ENCODE measurements at regions not wholly inside any gene's neighbourhood (a gene's known extent, or its start where the extent isn't known, plus 50 kb on each side); places are given as distances from the start of the nearest gene placed in this dataset.

GRCh38 chr10:47225219-47225927, 74.6 kb upstream of the GDF10 start:
- DNase-seq (ENCODE audit: low read depth in 1 of 2, low spot score in 1 of 2): no peak

GRCh38 chr10:47225928-47226645, 73.9 kb upstream of the GDF10 start:
- no peak for DNase-seq (ENCODE audit: low read depth in 1 of 2, low spot score in 1 of 2)

- DNase-seq (ENCODE audit: low read depth in 1 of 2, low spot score in 1 of 2): no peak
Measured at GRCh38 chr10:47230482-47230881, 69.5 kb upstream of the GDF10 start.

GRCh38 chr10:47230957-47231356, 69.0 kb upstream of the GDF10 start:
- no peak for DNase-seq (ENCODE audit: low read depth in 1 of 2, low spot score in 1 of 2)

GRCh38 chr10:47231414-47231813, 68.6 kb upstream of the GDF10 start:
- DNase-seq (ENCODE audit: low read depth in 1 of 2, low spot score in 1 of 2): no peak

- DNase-seq (ENCODE audit: low read depth in 1 of 2, low spot score in 1 of 2): no peak
Measured at GRCh38 chr10:47233631-47234030, 66.4 kb upstream of the GDF10 start.

GRCh38 chr10:47235484-47235883, 64.5 kb upstream of the GDF10 start:
- DNase-seq (ENCODE audit: low read depth in 1 of 2, low spot score in 1 of 2): no peak

GRCh38 chr10:47237316-47238260, 62.4 kb upstream of the GDF10 start:
- no peak for DNase-seq (ENCODE audit: low read depth in 1 of 2, low spot score in 1 of 2)

GRCh38 chr10:47238331-47239095, 61.5 kb upstream of the GDF10 start:
- no peak for DNase-seq (ENCODE audit: low read depth in 1 of 2, low spot score in 1 of 2)

GRCh38 chr10:47239211-47239610, 60.8 kb upstream of the GDF10 start:
- DNase-seq (ENCODE audit: low read depth in 1 of 2, low spot score in 1 of 2): no peak

- DNase-seq (ENCODE audit: low read depth in 1 of 2, low spot score in 1 of 2): no peak
Measured at GRCh38 chr10:47240173-47240572, 59.8 kb upstream of the GDF10 start.

- no peak for DNase-seq (ENCODE audit: low read depth in 1 of 2, low spot score in 1 of 2)
Measured at GRCh38 chr10:47241256-47241655, 58.7 kb upstream of the GDF10 start.

GRCh38 chr10:47241946-47242867, 57.8 kb upstream of the GDF10 start:
- no peak for DNase-seq (ENCODE audit: low read depth in 1 of 2, low spot score in 1 of 2)

GRCh38 chr10:47243356-47243755, 56.6 kb upstream of the GDF10 start:
- no peak for DNase-seq (ENCODE audit: low read depth in 1 of 2, low spot score in 1 of 2)

- DNase-seq (ENCODE audit: low read depth in 1 of 2, low spot score in 1 of 2): no peak
Measured at GRCh38 chr10:47243791-47244190, 56.2 kb upstream of the GDF10 start.

GRCh38 chr10:47244560-47245500, 55.2 kb upstream of the GDF10 start:
- no peak for DNase-seq (ENCODE audit: low read depth in 1 of 2, low spot score in 1 of 2)

- no peak for DNase-seq (ENCODE audit: low read depth in 1 of 2, low spot score in 1 of 2)
Measured at GRCh38 chr10:47245731-47246350, 54.2 kb upstream of the GDF10 start.

- no peak for DNase-seq (ENCODE audit: low read depth in 1 of 2, low spot score in 1 of 2)
Measured at GRCh38 chr10:47246406-47247147, 53.4 kb upstream of the GDF10 start.

Measured in activated T-helper 1 cell treated with anti-CD3 and anti-CD28 coated beads, Interleukin-2, amount 50 U/mL, for 16 hours (primary cell).